ENCODE measurements at regions not wholly inside any gene's neighbourhood (a gene's known extent, or its start where the extent isn't known, plus 50 kb on each side); places are given as distances from the start of the nearest gene placed in this dataset.

DNA sequence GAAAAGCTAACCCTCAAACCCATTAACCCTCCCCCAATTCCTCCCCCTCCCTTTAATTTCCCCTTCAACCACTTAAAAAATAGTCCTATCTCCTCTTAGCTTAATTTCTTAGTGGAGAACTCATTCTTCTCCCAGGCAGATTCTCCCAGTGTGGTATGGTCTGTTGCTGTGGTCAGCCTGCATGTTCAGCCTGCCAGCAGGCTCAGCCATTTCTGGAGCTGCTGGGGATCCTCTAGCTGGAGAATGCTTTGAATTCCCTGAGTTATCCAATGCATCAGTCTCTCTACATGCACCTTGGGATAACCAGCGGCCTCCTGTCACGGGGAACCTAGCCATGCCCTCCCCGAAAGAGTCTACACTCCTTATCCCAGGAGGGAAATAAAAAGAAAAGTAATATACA lies 375.4 kb upstream of the RSPO3 start:
- H3K4me3 ChIP-seq (ENCODE audit: low read depth, low read length): no peak overlapping the region
- no peak for DNase-seq (ENCODE audit: low read depth)
- TF ChIP-seq, protein P1, sequence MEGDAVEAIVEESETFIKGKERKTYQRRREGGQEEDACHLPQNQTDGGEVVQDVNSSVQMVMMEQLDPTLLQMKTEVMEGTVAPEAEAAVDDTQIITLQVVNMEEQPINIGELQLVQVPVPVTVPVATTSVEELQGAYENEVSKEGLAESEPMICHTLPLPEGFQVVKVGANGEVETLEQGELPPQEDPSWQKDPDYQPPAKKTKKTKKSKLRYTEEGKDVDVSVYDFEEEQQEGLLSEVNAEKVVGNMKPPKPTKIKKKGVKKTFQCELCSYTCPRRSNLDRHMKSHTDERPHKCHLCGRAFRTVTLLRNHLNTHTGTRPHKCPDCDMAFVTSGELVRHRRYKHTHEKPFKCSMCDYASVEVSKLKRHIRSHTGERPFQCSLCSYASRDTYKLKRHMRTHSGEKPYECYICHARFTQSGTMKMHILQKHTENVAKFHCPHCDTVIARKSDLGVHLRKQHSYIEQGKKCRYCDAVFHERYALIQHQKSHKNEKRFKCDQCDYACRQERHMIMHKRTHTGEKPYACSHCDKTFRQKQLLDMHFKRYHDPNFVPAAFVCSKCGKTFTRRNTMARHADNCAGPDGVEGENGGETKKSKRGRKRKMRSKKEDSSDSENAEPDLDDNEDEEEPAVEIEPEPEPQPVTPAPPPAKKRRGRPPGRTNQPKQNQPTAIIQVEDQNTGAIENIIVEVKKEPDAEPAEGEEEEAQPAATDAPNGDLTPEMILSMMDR (IDR thresholded peaks at IDR 0.05; ENCODE audit: insufficient read depth, low read depth, low read length): no peak

DNA sequence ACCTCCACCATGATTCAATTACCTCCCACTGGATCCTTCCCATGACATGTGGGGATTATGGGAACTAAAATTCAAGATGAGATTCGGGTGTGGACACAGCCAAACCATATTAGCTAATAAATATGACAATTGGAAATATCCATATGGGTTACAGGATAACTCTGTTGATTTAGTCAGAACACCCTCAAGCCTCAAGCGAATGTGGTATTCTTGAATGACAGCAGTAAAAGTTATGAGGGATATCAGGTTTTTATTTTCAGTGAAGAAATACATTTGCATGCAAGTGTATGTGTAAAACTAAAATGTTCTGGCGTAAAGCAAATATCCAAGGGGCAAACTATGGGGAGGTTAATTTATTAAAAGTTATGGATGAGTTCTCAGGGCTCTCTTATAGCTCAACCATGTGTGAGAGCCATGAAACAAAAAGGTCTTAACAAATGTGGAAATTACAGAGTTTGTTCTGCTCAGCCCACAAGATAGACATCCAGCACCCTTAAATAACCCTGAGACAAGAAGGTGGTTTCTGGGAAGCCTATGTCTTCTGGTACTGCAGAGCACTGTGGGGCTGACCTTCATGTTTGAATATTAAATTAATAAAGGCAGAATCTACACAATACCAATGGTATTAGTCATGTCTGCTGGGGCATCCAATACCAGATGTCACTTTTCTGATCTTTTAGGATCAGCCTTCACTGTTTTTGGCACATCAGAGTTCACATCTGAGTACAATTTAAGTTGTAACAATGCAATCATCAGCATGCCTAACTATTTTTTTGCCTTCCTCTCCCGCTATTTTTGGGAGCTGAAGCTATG lies 370.5 kb upstream of the RSPO3 start:
- DNase-seq (ENCODE audit: low read depth): no peak
- H3K4me3 ChIP-seq (ENCODE audit: low read depth, low read length): no peak overlapping the region
- TF ChIP-seq, protein P1 (IDR thresholded peaks at IDR 0.05; ENCODE audit: insufficient read depth, low read depth, low read length): no peak

DNA sequence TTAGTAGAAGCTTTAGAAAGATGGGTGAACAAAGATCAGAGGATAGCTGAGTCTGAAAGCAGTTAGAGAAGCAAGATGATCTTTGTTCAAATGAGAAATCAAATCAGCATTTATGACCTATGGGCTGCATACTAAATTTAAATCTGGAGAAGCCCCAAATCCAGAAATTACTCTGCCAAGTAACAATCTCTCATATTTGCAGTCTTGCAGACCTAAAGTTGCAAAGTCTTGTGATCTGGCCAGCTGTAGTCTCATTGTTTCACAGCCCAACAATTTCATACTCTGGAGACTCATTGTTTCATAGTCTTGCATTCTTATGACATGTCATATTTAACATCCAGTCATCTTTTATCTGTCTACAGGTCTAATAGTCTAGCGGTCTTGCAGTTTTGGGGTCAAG lies 364.9 kb upstream of the RSPO3 start:
- no peak overlapping the region for H3K4me3 ChIP-seq (ENCODE audit: low read depth, low read length)
- TF ChIP-seq, protein P1 (IDR thresholded peaks at IDR 0.05; ENCODE audit: insufficient read depth, low read depth, low read length): no peak
- no peak for DNase-seq (ENCODE audit: low read depth)

DNA sequence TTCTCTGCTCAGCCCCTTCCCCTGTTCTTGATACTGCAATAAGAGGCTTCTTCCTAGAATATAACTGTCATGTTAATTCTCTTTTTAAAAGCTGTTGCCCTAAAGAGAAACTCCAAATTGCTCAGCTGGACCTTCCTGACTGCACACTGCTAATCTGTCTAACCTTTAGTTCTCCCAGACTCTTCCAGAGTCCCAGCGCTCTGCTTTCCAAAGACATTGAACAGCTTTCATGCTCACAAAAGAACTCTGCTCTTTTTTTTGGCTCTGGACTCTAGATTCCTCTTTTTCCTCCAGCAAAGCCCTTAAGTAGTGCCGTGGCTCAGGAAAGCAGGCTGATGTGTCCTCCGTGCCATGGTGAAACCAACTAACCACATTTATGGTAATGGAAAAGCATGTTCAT lies 356.6 kb upstream of the RSPO3 start:
- DNase-seq (ENCODE audit: low read depth): no peak
- H3K4me3 ChIP-seq (ENCODE audit: low read depth, low read length): no peak overlapping the region
- TF ChIP-seq, protein P1 (IDR thresholded peaks at IDR 0.05; ENCODE audit: insufficient read depth, low read depth, low read length): no peak

DNA sequence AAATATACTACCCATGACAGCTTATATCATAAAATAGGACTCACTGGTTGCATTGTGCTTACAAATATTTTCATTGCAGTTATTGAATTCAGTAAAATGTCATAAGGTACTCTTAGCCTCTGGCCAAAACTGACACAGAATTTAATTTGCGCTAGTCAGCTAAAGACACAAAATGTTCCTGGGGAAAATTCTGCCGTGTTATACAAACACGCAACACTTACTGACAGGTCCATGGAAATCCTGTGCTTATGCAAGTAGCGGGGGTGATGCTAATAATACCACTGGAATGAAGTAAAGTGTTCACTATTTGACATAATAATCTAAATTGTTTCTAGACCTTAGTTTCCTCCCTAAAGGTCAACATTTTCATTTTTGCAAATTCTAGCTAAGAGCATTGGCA lies 354.4 kb upstream of the RSPO3 start:
- TF ChIP-seq, protein P1 (IDR thresholded peaks at IDR 0.05; ENCODE audit: insufficient read depth, low read depth, low read length): no peak
- DNase-seq (ENCODE audit: low read depth): peak; percentile 1
- H3K4me3 ChIP-seq (ENCODE audit: low read depth, low read length): no peak overlapping the region

DNA sequence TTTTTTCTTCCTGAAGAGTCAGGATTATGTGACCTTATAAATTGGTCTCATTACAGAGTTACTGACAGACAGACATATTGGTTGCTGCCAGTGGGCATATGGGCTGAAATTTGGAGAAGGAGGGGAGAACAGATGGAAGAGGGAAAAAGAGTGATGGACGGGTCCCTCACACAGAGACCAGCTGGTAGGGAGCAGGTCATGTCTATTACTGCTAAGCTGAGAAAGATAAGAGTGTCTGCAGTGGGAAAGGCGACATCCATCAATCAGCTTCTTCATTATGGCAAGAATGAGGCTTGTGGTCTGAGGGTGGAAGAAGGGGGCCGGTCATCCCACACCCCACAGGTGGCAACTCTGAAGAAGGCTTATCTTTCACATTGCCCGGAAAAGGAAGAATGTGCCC lies 353.8 kb upstream of the RSPO3 start:
- TF ChIP-seq, protein P1 (IDR thresholded peaks at IDR 0.05; ENCODE audit: insufficient read depth, low read depth, low read length): no peak
- H3K4me3 ChIP-seq (ENCODE audit: low read depth, low read length): no peak overlapping the region
- DNase-seq (ENCODE audit: low read depth): no peak

DNA sequence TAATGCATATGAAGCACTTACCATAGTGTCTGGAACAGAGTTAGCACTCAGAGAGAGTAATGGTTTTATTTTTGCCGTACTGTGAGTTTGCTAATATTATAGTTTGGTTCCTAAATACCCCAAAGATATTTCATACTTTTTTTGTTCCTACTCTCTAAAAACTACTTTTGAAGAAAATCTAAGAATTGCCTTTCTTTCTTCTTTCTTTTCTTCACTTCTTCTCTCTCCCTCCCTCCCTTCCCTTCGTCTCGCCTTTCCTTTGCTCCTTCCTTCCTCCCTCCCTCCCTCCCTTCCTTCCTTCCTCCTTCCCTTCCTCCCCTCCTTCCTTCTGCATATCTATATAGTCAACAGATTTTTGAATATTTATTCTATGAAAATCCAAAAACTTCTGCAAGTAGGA lies 351.7 kb upstream of the RSPO3 start:
- DNase-seq (ENCODE audit: low read depth): no peak
- H3K4me3 ChIP-seq (ENCODE audit: low read depth, low read length): no peak overlapping the region
- TF ChIP-seq, protein P1 (IDR thresholded peaks at IDR 0.05; ENCODE audit: insufficient read depth, low read depth, low read length): no peak
